IPS-20b (cell line): ENCODE measurements at regions not wholly inside any gene's neighbourhood (a gene's known extent, or its start where the extent isn't known, plus 50 kb on each side); places are given as distances from the start of the nearest gene placed in this dataset.
"Not testable (repeated sequence)": the region's sequence is repeated elsewhere in the genome, so short reads cannot be mapped to it uniquely, and the experiment has no call there.

Source experiments
- H3K27ac ChIP-seq: one replicate; pipeline ENCODE4 v1.5.1; 2013; ENCODE audit warnings: low read length
- H3K27me3 ChIP-seq: 2 replicates; pipeline ENCODE4 v1.6.1; 2013; ENCODE audit warnings: mild to moderate bottlenecking, low read length, inconsistent platforms; ENCODE audit not compliant: insufficient read depth
- H3K36me3 ChIP-seq: 2 replicates; pipeline ENCODE4 v1.6.1; 2013; ENCODE audit warnings: low read depth, mild to moderate bottlenecking, inconsistent platforms, low read length, moderate library complexity; ENCODE audit not compliant: insufficient read depth
- H3K4me1 ChIP-seq: 2 replicates; pipeline ENCODE4 v1.6.1; 2013; ENCODE audit warnings: mild to moderate bottlenecking, control low read depth, inconsistent platforms, low read length, moderate library complexity; ENCODE audit not compliant: insufficient read depth
- H3K4me3 ChIP-seq: 2 replicates; pipeline ENCODE4 v1.5.1; 2013; ENCODE audit warnings: mild to moderate bottlenecking, low read length, inconsistent platforms
- H3K9ac ChIP-seq: 2 replicates; pipeline ENCODE4 v1.6.1; 2013; ENCODE audit warnings: low read depth, mild to moderate bottlenecking, inconsistent platforms, low read length, moderate library complexity
- H3K9me3 ChIP-seq: 2 replicates; pipeline ENCODE4 v1.6.1; 2013; ENCODE audit warnings: mild to moderate bottlenecking, low read depth, low read length, inconsistent platforms; ENCODE audit not compliant: insufficient read depth

GRCh38 chr4:79245200-79245940 lies 80.5 kb downstream of the NAA11 start:
- H3K27ac ChIP-seq, H3K27me3 ChIP-seq, H3K4me3 ChIP-seq, H3K4me1 ChIP-seq, H3K36me3 ChIP-seq, H3K9ac ChIP-seq, H3K9me3 ChIP-seq: not testable (repeated sequence)

- Histone ChIP-seq H3K9me3 (0 out of 2 replicates have a peak, but pooled peaks cover 6% of the 10 kb centered on the region), H3K36me3 (no peaks in the 10 kb centered on the region)
Measured at GRCh38 chr4:79241846-79242245, 84.0 kb downstream of the NAA11 start.

GRCh38 chr4:79237851-79238250 lies 88.0 kb downstream of the NAA11 start:
- Histone ChIP-seq H3K36me3 (no peaks in the 10 kb centered on the region), H3K4me3 (no peak overlapping the region), H3K9ac (no peak overlapping the region), H3K27me3 (no peaks in the 10 kb centered on the region), H3K4me1 (no peaks in the 10 kb centered on the region; the same call in 1 of the 2 replicates), H3K27ac (no peak overlapping the region), H3K9me3 (no peaks in the 10 kb centered on the region)

More at GRCh38 chr4:79241846-79242245, 84.0 kb downstream of the NAA11 start:
- Histone ChIP-seq H3K4me3 (no peak overlapping the region), H3K27ac (no peak overlapping the region), H3K4me1 (no peaks in the 10 kb centered on the region; the same call in 1 of the 2 replicates), H3K9ac (no peak overlapping the region), H3K27me3 (no peaks in the 10 kb centered on the region)

GRCh38 chr4:79236785-79237184 lies 89.1 kb downstream of the NAA11 start:
- Histone ChIP-seq H3K36me3 (no peaks in the 10 kb centered on the region), H3K9me3 (no peaks in the 10 kb centered on the region), H3K9ac (no peak overlapping the region), H3K27me3 (no peaks in the 10 kb centered on the region), H3K4me1 (no peaks in the 10 kb centered on the region; the same call in none of the 2 replicates), H3K27ac (no peak overlapping the region), H3K4me3 (no peak overlapping the region)

GRCh38 chr4:79235095-79235494 lies 90.8 kb downstream of the NAA11 start:
- no peaks in the 10 kb centered on the region for H3K27me3 ChIP-seq
- H3K9me3 ChIP-seq, result no peaks in the 10 kb centered on the region
- no peaks in the 10 kb centered on the region; the same call in 1 of the 2 replicates for H3K4me1 ChIP-seq
- no peak overlapping the region for H3K4me3 ChIP-seq
- H3K9ac ChIP-seq, result no peak overlapping the region
- no peak overlapping the region for H3K27ac ChIP-seq
- no peaks in the 10 kb centered on the region for H3K36me3 ChIP-seq

GRCh38 chr4:79233820-79234219 lies 92.0 kb downstream of the NAA11 start:
- no peak overlapping the region for H3K4me3 ChIP-seq
- no peak overlapping the region for H3K9ac ChIP-seq
- H3K27me3 ChIP-seq, result no peaks in the 10 kb centered on the region
- no peak overlapping the region for H3K27ac ChIP-seq
- no peaks in the 10 kb centered on the region; the same call in 1 of the 2 replicates for H3K4me1 ChIP-seq
- no peaks in the 10 kb centered on the region for H3K9me3 ChIP-seq
- H3K36me3 ChIP-seq, result no peaks in the 10 kb centered on the region

GRCh38 chr4:79232540-79232939 lies 93.3 kb downstream of the NAA11 start:
- H3K4me1 ChIP-seq, result no peaks in the 10 kb centered on the region; the same call in 1 of the 2 replicates
- no peak overlapping the region for H3K27ac ChIP-seq
- H3K27me3 ChIP-seq, result no peaks in the 10 kb centered on the region
- no peaks in the 10 kb centered on the region for H3K9me3 ChIP-seq
- no peak overlapping the region for H3K4me3 ChIP-seq
- H3K9ac ChIP-seq, result no peak overlapping the region
- H3K36me3 ChIP-seq, result no peaks in the 10 kb centered on the region

- no peaks in the 10 kb centered on the region; the same call in 1 of the 2 replicates for H3K4me1 ChIP-seq
- H3K27me3 ChIP-seq, result no peaks in the 10 kb centered on the region
- H3K36me3 ChIP-seq, result no peaks in the 10 kb centered on the region
- H3K9me3 ChIP-seq, result no peaks in the 10 kb centered on the region
- H3K9ac ChIP-seq, result no peak overlapping the region
- H3K27ac ChIP-seq, result no peak overlapping the region
- H3K4me3 ChIP-seq, result no peak overlapping the region
Measured at GRCh38 chr4:79227860-79228259, 98.0 kb downstream of the NAA11 start.

GRCh38 chr4:79225360-79225759 lies 100.5 kb downstream of the NAA11 start:
- H3K36me3 ChIP-seq, result no peaks in the 10 kb centered on the region
- no peaks in the 10 kb centered on the region for H3K4me1 ChIP-seq
- no peak overlapping the region for H3K9ac ChIP-seq
- no peak overlapping the region for H3K4me3 ChIP-seq
- no peaks in the 10 kb centered on the region for H3K9me3 ChIP-seq
- H3K27ac ChIP-seq, result no peak overlapping the region
- H3K27me3 ChIP-seq, result no peaks in the 10 kb centered on the region

- H3K4me1 ChIP-seq, result no peaks in the 10 kb centered on the region
- H3K27ac ChIP-seq, result no peak overlapping the region
- H3K9me3 ChIP-seq, result no peaks in the 10 kb centered on the region
- H3K9ac ChIP-seq, result no peak overlapping the region
- no peaks in the 10 kb centered on the region for H3K36me3 ChIP-seq
- H3K4me3 ChIP-seq, result no peak overlapping the region
- no peaks in the 10 kb centered on the region for H3K27me3 ChIP-seq
Measured at GRCh38 chr4:79224777-79225104, 101.1 kb downstream of the NAA11 start.

- no peaks in the 10 kb centered on the region for H3K9me3 ChIP-seq
- H3K27me3 ChIP-seq, result no peaks in the 10 kb centered on the region
- no peak overlapping the region for H3K27ac ChIP-seq
- no peak overlapping the region for H3K4me3 ChIP-seq
- no peak overlapping the region for H3K9ac ChIP-seq
- H3K4me1 ChIP-seq, result no peaks in the 10 kb centered on the region
- H3K36me3 ChIP-seq, result no peaks in the 10 kb centered on the region
Measured at GRCh38 chr4:79223993-79224776, 101.7 kb downstream of the NAA11 start.

GRCh38 chr4:79217025-79217424 lies 108.8 kb downstream of the NAA11 start:
- Histone ChIP-seq H3K27me3 (no peaks in the 10 kb centered on the region), H3K4me3 (no peak overlapping the region), H3K27ac (no peak overlapping the region), H3K9ac (no peak overlapping the region), H3K9me3 (no peaks in the 10 kb centered on the region), H3K4me1 (peaks cover 12% of the 10 kb centered on the region), H3K36me3 (no peaks in the 10 kb centered on the region)
